Natural killer cell (primary cell): ENCODE measurements at regions not wholly inside any gene's neighbourhood (a gene's known extent, or its start where the extent isn't known, plus 50 kb on each side); places are given as distances from the start of the nearest gene placed in this dataset.

Source experiments
- ATAC-seq, 3 donors: fragments of 150-1000 bp in 2 of 3; fragments of 200-7000 bp in 1 of 3; cut with Tn5 transposase; 1 replicate in 1 of 3; 2 replicates in 2 of 3; pipeline ENCODE4 v1.10.0; 2021; ENCODE audit warnings: mild to moderate bottlenecking in 2 of 3, moderate library complexity in 2 of 3
- DNase-seq, 2 donors: peaks; one replicate each; pipeline versions ENCODE4 v3.0.0 to v3.0.0-alpha.2; 2013 to 2021; ENCODE audit warnings: mixed read lengths in 1 of 2
- H3K27ac ChIP-seq: one replicate; pipeline ENCODE4 v1.5.1; 2013; ENCODE audit warnings: mild to moderate bottlenecking, low read length
- H3K27me3 ChIP-seq: one replicate; pipeline ENCODE4 v1.6.1; 2013; ENCODE audit warnings: low read length; ENCODE audit not compliant: control insufficient read depth, insufficient read depth
- H3K36me3 ChIP-seq: one replicate; pipeline ENCODE4 v1.6.1; 2013; ENCODE audit warnings: low read length; ENCODE audit not compliant: control insufficient read depth, insufficient read depth
- H3K4me1 ChIP-seq: one replicate; pipeline ENCODE4 v1.6.1; 2013; ENCODE audit warnings: low read length; ENCODE audit not compliant: control insufficient read depth, insufficient read depth
- H3K4me3 ChIP-seq: one replicate; pipeline ENCODE4 v1.5.1; 2013; ENCODE audit warnings: low read length
- H3K9me3 ChIP-seq: one replicate; pipeline ENCODE4 v1.6.1; 2013; ENCODE audit warnings: low read length; ENCODE audit not compliant: control insufficient read depth, insufficient read depth
- H3K27ac Mint-ChIP-seq, 2 donors: one replicate each; pipeline ENCODE4 v1.8.0; 2022; ENCODE audit warnings: mild to moderate bottlenecking in 2 of 2, mixed read lengths in 2 of 2, moderate library complexity in 1 of 2
- H3K27me3 Mint-ChIP-seq, 2 donors: one replicate each; pipeline ENCODE4 v1.8.0; 2022; ENCODE audit warnings: low read depth in 2 of 2, mixed read lengths in 2 of 2
- H3K36me3 Mint-ChIP-seq: one replicate; pipeline ENCODE4 v1.8.0; 2022; ENCODE audit warnings: mixed read lengths
- H3K4me1 Mint-ChIP-seq, 2 donors: one replicate each; pipeline ENCODE4 v1.8.0; 2022; ENCODE audit warnings: mixed read lengths in 2 of 2
- H3K4me3 Mint-ChIP-seq: one replicate; pipeline ENCODE4 v1.8.0; 2022; ENCODE audit warnings: mild to moderate bottlenecking, moderate library complexity, mixed read lengths
- H3K9me3 Mint-ChIP-seq, 2 donors: one replicate each; pipeline ENCODE4 v1.8.0; 2022; ENCODE audit warnings: mixed read lengths in 2 of 2
- WGBS: methylation state at CpG from one replicate; pipeline ENCODE4 v1.1.7; 2013; ENCODE audit warnings: missing lambda C conversion rate; ENCODE audit not compliant: insufficient coverage; 5-methylcytosine and 5-hydroxymethylcytosine counted together
- intact Hi-C: fragments of 100-400 bp; cut with micrococcal nuclease; formaldehyde crosslinking; loops from one replicate; pipeline ENCODE4 v1.14.2; 2022
- TF ChIP-seq, protein P1 (sequence below): fragments of 200-600 bp; IDR thresholded peaks from one replicate; pipeline ENCODE4 v1.8.0; 2022; ENCODE audit warnings: antibody characterized with exemption

DNA sequence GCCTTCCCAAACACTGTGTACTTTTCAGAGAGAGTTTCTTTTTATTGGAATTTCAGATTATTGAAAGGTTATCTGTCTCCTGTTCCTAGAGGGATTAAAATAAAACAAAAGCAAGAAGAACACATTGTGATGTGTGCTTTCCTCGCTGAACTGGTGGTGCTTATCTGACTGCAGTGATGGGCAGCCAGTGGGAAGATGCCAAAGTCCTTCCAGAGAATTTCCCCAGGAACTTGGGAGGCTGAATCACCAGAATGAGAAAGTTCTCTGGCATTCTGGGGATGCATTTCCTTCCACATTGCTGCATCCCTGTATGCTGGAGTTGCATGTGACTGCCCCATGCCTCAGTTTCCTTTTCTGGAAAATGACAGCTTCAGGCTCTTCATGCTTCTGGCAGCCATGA lies 53.9 kb upstream of the SEC11C start:
- no peak overlapping the region for H3K4me3 ChIP-seq
- peaks cover 5% of the 10 kb centered on the region in 2 donors for H3K4me1 Mint-ChIP-seq
- peaks cover 4% of the 10 kb centered on the region for H3K4me1 ChIP-seq
- no peak overlapping the region for H3K27ac Mint-ChIP-seq
- no peak for ATAC-seq
- H3K9me3 ChIP-seq = no peaks in the 10 kb centered on the region
- H3K27ac ChIP-seq = no peak overlapping the region
- peaks cover 15 to 27% of the 10 kb centered on the region in 2 donors for H3K27me3 Mint-ChIP-seq
- no peaks in the 10 kb centered on the region for H3K27me3 ChIP-seq
- TF ChIP-seq, protein P1, sequence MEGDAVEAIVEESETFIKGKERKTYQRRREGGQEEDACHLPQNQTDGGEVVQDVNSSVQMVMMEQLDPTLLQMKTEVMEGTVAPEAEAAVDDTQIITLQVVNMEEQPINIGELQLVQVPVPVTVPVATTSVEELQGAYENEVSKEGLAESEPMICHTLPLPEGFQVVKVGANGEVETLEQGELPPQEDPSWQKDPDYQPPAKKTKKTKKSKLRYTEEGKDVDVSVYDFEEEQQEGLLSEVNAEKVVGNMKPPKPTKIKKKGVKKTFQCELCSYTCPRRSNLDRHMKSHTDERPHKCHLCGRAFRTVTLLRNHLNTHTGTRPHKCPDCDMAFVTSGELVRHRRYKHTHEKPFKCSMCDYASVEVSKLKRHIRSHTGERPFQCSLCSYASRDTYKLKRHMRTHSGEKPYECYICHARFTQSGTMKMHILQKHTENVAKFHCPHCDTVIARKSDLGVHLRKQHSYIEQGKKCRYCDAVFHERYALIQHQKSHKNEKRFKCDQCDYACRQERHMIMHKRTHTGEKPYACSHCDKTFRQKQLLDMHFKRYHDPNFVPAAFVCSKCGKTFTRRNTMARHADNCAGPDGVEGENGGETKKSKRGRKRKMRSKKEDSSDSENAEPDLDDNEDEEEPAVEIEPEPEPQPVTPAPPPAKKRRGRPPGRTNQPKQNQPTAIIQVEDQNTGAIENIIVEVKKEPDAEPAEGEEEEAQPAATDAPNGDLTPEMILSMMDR = no peak
- H3K9me3 Mint-ChIP-seq = no peaks in the 10 kb centered on the region
- no peaks in the 10 kb centered on the region for H3K36me3 ChIP-seq
- DNase-seq = no peak
- H3K36me3 Mint-ChIP-seq = no peaks in the 10 kb centered on the region
- H3K4me3 Mint-ChIP-seq = no peak overlapping the region
- intact Hi-C loops = no loop called here
- 74% methylated on average over 1 of the region's 1 CpG for WGBS

GRCh38 chr18:59086522-59086921 lies 53.2 kb upstream of the SEC11C start:
- intact Hi-C loops = no loop called here
- Histone ChIP-seq H3K9me3 (no peaks in the 10 kb centered on the region), H3K4me3 (no peak overlapping the region), H3K4me1 (peaks cover 4% of the 10 kb centered on the region), H3K27me3 (no peaks in the 10 kb centered on the region), H3K27ac (no peak overlapping the region), H3K36me3 (no peaks in the 10 kb centered on the region)
- ATAC-seq (no peak), DNase-seq (no peak)
- Mint-ChIP-seq H3K27ac (no peak overlapping the region), H3K9me3 (no peaks in the 10 kb centered on the region), H3K27me3 (peaks cover 15 to 27% of the 10 kb centered on the region in 2 donors), H3K4me3 (no peak overlapping the region), H3K36me3 (no peaks in the 10 kb centered on the region), H3K4me1 (peaks cover 5% of the 10 kb centered on the region in 2 donors)
- 32% methylated on average over 4 of the region's 4 CpGs for WGBS
- TF ChIP-seq, protein P1 = no peak

GRCh38 chr18:59087391-59087790 lies 52.3 kb upstream of the SEC11C start:
- H3K27ac Mint-ChIP-seq = no peak overlapping the region

More at GRCh38 chr18:59087391-59087790, 52.3 kb upstream of the SEC11C start:
- TF ChIP-seq, protein P1 = no peak
- H3K9me3 ChIP-seq = no peaks in the 10 kb centered on the region
- Mint-ChIP-seq H3K27me3 (peaks cover 18 to 27% of the 10 kb centered on the region in 2 donors), H3K9me3 (no peaks in the 10 kb centered on the region), H3K36me3 (no peaks in the 10 kb centered on the region), H3K4me3 (no peak overlapping the region), H3K4me1 (peaks cover 5% of the 10 kb centered on the region in 2 donors)
- DNase-seq (peak in 1 of 2 donors; percentile 46), ATAC-seq (no peak)
- 83% methylated on average over 3 of the region's 3 CpGs for WGBS
- intact Hi-C loops = no loop called here
- no peak overlapping the region for H3K4me3 ChIP-seq
- H3K27me3 ChIP-seq = no peaks in the 10 kb centered on the region
- H3K27ac ChIP-seq = no peak overlapping the region
- no peaks in the 10 kb centered on the region for H3K36me3 ChIP-seq
- H3K4me1 ChIP-seq = peaks cover 4% of the 10 kb centered on the region
